Activated T-helper 17 cell treated with anti-CD3 and anti-CD28 coated beads, Interleukin-2, amount 50 U/mL, for 72 hours (primary cell): ENCODE measurements at regions not wholly inside any gene's neighbourhood (a gene's known extent, or its start where the extent isn't known, plus 50 kb on each side); places are given as distances from the start of the nearest gene placed in this dataset.
"Not testable (repeated sequence)": the region's sequence is repeated elsewhere in the genome, so short reads cannot be mapped to it uniquely, and the experiment has no call there.

Experiments
- ATAC-seq: fragments of 150-1000 bp; cut with Tn5 transposase; replicated peaks from 2 replicates; pipeline ENCODE4 v1.10.0; 2021; ENCODE audit warnings: mild to moderate bottlenecking, moderate library complexity
- H3K27ac Mint-ChIP-seq: one replicate; pipeline ENCODE4 v1.8.0; 2022; ENCODE audit warnings: mixed read lengths
- H3K27me3 Mint-ChIP-seq: one replicate; pipeline ENCODE4 v1.8.0; 2022; ENCODE audit warnings: mixed read lengths
- H3K36me3 Mint-ChIP-seq: one replicate; pipeline ENCODE4 v1.8.0; 2022; ENCODE audit warnings: low read depth, mild to moderate bottlenecking, mixed read lengths
- H3K4me1 Mint-ChIP-seq: one replicate; pipeline ENCODE4 v1.8.0; 2022; ENCODE audit warnings: mixed read lengths
- H3K4me3 Mint-ChIP-seq: one replicate; pipeline ENCODE4 v1.8.0; 2022; ENCODE audit warnings: mild to moderate bottlenecking, mixed read lengths
- H3K9me3 Mint-ChIP-seq: one replicate; pipeline ENCODE4 v1.8.0; 2022; ENCODE audit warnings: mixed read lengths

- no peak for ATAC-seq
- H3K27ac Mint-ChIP-seq = no peak overlapping the region
- H3K36me3 Mint-ChIP-seq = no peaks in the 10 kb centered on the region
- no peak overlapping the region for H3K4me3 Mint-ChIP-seq
- no peaks in the 10 kb centered on the region for H3K4me1 Mint-ChIP-seq
- H3K9me3 Mint-ChIP-seq = no peaks in the 10 kb centered on the region
- H3K27me3 Mint-ChIP-seq = no peaks in the 10 kb centered on the region
Observed at GRCh38 chr3:66638717-66639116, 137.9 kb upstream of the LRIG1 start.

- H3K9me3 Mint-ChIP-seq = peaks cover 5% of the 10 kb centered on the region
- H3K27ac Mint-ChIP-seq = no peak overlapping the region
- no peaks in the 10 kb centered on the region for H3K4me1 Mint-ChIP-seq
- ATAC-seq = no peak
- no peak overlapping the region for H3K4me3 Mint-ChIP-seq
- no peaks in the 10 kb centered on the region for H3K27me3 Mint-ChIP-seq
- no peaks in the 10 kb centered on the region for H3K36me3 Mint-ChIP-seq
Observed at GRCh38 chr3:66639809-66640356, 139.1 kb upstream of the LRIG1 start.

- Mint-ChIP-seq H3K4me1 (no peaks in the 10 kb centered on the region), H3K4me3 (no peak overlapping the region), H3K36me3 (no peaks in the 10 kb centered on the region), H3K9me3 (peaks cover 5% of the 10 kb centered on the region), H3K27me3 (no peaks in the 10 kb centered on the region), H3K27ac (no peak overlapping the region)
- no peak for ATAC-seq
Observed at GRCh38 chr3:66642019-66642418, 141.2 kb upstream of the LRIG1 start.

GRCh38 chr3:66642484-66642883 lies 141.7 kb upstream of the LRIG1 start:
- H3K27ac Mint-ChIP-seq = no peak overlapping the region
- no peak overlapping the region for H3K4me3 Mint-ChIP-seq
- peaks cover 5% of the 10 kb centered on the region for H3K9me3 Mint-ChIP-seq

DNA sequence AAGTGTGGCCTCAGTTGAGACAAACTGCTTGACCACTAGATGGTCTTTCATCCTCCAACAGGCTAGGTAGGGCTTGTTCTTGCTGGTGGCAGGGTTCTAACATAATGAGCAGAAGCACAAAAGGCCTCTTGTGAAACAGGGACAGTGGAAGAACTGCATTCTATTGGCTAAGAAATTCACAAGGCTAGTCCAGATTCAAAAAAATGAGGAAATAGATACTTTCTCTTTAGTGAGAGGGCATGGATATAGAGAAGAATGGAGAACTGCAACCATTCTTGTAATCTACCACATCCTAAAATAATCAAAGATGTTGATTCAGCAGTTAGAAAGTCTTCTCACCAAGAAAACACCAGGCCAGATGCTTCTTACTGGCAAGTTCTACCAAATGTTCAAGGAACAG lies 143.7 kb upstream of the LRIG1 start:
- H3K9me3 Mint-ChIP-seq = peaks cover 5% of the 10 kb centered on the region
- H3K27me3 Mint-ChIP-seq = no peaks in the 10 kb centered on the region
- ATAC-seq = no peak

More at GRCh38 chr3:66642484-66642883, 141.7 kb upstream of the LRIG1 start:
- H3K36me3 Mint-ChIP-seq = no peaks in the 10 kb centered on the region
- H3K27me3 Mint-ChIP-seq = no peaks in the 10 kb centered on the region
- H3K4me1 Mint-ChIP-seq = no peaks in the 10 kb centered on the region
- no peak for ATAC-seq

GRCh38 chr3:66648975-66649374 lies 148.2 kb upstream of the LRIG1 start:
- Mint-ChIP-seq H3K27ac (no peak overlapping the region), H3K9me3 (peaks cover 5% of the 10 kb centered on the region), H3K27me3 (no peaks in the 10 kb centered on the region), H3K4me1 (no peaks in the 10 kb centered on the region), H3K36me3 (no peaks in the 10 kb centered on the region), H3K4me3 (no peak overlapping the region)
- no peak for ATAC-seq

More for the DNA sequence above, 143.7 kb upstream of the LRIG1 start:
- Mint-ChIP-seq H3K36me3 (no peaks in the 10 kb centered on the region), H3K27ac (no peak overlapping the region), H3K4me1 (no peaks in the 10 kb centered on the region), H3K4me3 (no peak overlapping the region)

DNA sequence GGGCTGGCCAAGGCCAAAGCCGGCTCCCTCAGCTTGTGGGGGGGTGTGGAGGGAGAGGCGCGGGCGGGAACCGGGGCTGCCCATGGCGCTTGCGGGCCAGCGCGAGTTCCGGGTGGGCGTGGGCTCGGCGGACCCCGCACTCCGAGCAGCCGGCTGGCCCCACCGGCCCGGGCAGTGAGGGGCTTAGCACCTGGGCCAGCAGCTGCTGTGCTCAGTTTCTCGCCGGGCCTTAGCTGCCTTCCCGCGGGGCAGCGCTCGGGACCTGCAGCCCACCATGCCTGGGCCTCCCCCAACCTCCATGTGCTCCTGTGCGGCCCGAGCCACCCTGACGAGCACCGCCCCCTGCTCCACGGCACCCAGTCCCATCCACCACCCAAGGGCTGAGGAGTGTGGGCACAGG lies 150.7 kb upstream of the LRIG1 start:
- not testable (repeated sequence) for H3K4me3 Mint-ChIP-seq, H3K9me3 Mint-ChIP-seq, H3K27ac Mint-ChIP-seq, H3K4me1 Mint-ChIP-seq, H3K27me3 Mint-ChIP-seq, H3K36me3 Mint-ChIP-seq, ATAC-seq

- H3K36me3 Mint-ChIP-seq, H3K27ac Mint-ChIP-seq, H3K4me3 Mint-ChIP-seq, ATAC-seq, H3K27me3 Mint-ChIP-seq, H3K9me3 Mint-ChIP-seq, H3K4me1 Mint-ChIP-seq: not testable (repeated sequence)
Observed at GRCh38 chr3:66652100-66652499, 151.3 kb upstream of the LRIG1 start.

- H3K4me1 Mint-ChIP-seq = no peaks in the 10 kb centered on the region
- no peaks in the 10 kb centered on the region for H3K9me3 Mint-ChIP-seq
- ATAC-seq = no peak
- no peak overlapping the region for H3K4me3 Mint-ChIP-seq
- no peaks in the 10 kb centered on the region for H3K36me3 Mint-ChIP-seq
- no peaks in the 10 kb centered on the region for H3K27me3 Mint-ChIP-seq
- no peak overlapping the region for H3K27ac Mint-ChIP-seq
Observed at GRCh38 chr3:66655044-66655443, 154.2 kb upstream of the LRIG1 start.

GRCh38 chr3:66655671-66656070 lies 154.8 kb upstream of the LRIG1 start:
- no peak for ATAC-seq
- H3K4me3 Mint-ChIP-seq = no peak overlapping the region
- no peaks in the 10 kb centered on the region for H3K9me3 Mint-ChIP-seq

GRCh38 chr3:66656609-66657008 lies 155.8 kb upstream of the LRIG1 start:
- no peak for ATAC-seq
- no peaks in the 10 kb centered on the region for H3K27me3 Mint-ChIP-seq
- no peaks in the 10 kb centered on the region for H3K9me3 Mint-ChIP-seq
- no peak overlapping the region for H3K4me3 Mint-ChIP-seq
- H3K27ac Mint-ChIP-seq = no peak overlapping the region
- H3K36me3 Mint-ChIP-seq = no peaks in the 10 kb centered on the region
- no peaks in the 10 kb centered on the region for H3K4me1 Mint-ChIP-seq

More at GRCh38 chr3:66655671-66656070, 154.8 kb upstream of the LRIG1 start:
- Mint-ChIP-seq H3K27ac (no peak overlapping the region), H3K27me3 (no peaks in the 10 kb centered on the region), H3K4me1 (no peaks in the 10 kb centered on the region), H3K36me3 (no peaks in the 10 kb centered on the region)

DNA sequence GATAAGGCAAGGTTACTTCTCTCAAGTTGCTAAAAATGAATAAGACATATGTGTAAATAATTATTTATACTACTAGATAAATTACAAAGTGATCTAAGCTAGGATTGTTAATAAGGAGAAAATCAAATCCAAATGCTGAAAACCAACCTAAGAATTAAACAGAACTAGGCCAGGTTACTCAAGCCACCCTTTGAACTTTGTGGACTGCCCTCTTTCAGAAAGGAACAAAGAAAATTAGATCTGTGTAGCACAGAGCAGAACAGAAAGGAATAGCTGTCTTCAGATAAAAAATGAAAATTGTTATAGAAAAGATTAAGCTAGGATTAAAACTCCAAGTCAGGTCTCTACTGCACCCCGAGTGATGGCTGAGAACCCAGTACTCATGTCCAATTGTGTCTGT lies 158.2 kb upstream of the LRIG1 start:
- Mint-ChIP-seq H3K4me1 (no peaks in the 10 kb centered on the region), H3K9me3 (no peaks in the 10 kb centered on the region), H3K36me3 (no peaks in the 10 kb centered on the region), H3K27ac (no peak overlapping the region), H3K27me3 (no peaks in the 10 kb centered on the region), H3K4me3 (no peak overlapping the region)
- no peak for ATAC-seq

DNA sequence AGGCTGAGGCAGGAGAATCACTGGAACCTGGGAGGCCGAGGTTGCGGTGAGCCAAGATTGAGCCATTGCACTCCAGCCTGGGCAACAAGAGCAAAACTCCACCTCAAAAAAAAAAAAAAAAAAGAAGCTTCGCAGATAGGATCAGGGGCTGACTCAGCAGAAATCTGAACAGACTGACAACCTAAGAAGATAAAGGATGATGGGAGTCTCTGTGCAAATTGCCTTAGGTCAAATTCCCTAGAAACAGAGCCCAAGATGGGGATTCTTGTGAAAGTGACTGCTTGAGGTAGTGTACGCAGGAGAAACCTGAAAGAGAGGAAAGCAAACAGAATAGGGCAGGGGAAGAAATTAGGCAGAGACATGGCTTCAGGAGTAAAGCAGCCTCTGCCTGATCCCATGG lies 160.8 kb upstream of the LRIG1 start:
- Mint-ChIP-seq H3K4me3 (no peak overlapping the region), H3K36me3 (no peaks in the 10 kb centered on the region), H3K4me1 (no peaks in the 10 kb centered on the region), H3K9me3 (no peaks in the 10 kb centered on the region), H3K27ac (no peak overlapping the region), H3K27me3 (no peaks in the 10 kb centered on the region)
- no peak for ATAC-seq

DNA sequence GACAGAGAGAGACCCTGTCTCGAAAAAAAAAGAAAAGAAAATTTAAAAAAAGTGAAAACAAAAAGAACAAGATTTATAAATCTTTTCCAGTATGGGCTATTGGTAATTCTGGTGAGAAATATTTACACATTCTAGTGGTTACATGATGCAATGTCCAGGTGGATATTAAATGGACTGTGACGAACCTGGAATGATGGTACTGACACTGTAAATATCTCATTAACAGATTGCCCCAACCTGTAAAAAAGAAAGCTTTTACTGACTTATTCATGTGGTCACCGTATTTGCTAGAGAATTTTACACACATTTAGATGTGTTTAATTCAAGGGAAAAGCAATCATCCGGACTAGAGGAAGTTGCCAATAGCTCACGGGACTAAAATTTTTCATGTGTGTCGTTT lies 162.1 kb upstream of the LRIG1 start:
- H3K27me3 Mint-ChIP-seq = no peaks in the 10 kb centered on the region
- H3K4me3 Mint-ChIP-seq = no peak overlapping the region
- H3K4me1 Mint-ChIP-seq = no peaks in the 10 kb centered on the region
- no peaks in the 10 kb centered on the region for H3K36me3 Mint-ChIP-seq
- no peak overlapping the region for H3K27ac Mint-ChIP-seq
- no peak for ATAC-seq
- H3K9me3 Mint-ChIP-seq = no peaks in the 10 kb centered on the region

DNA sequence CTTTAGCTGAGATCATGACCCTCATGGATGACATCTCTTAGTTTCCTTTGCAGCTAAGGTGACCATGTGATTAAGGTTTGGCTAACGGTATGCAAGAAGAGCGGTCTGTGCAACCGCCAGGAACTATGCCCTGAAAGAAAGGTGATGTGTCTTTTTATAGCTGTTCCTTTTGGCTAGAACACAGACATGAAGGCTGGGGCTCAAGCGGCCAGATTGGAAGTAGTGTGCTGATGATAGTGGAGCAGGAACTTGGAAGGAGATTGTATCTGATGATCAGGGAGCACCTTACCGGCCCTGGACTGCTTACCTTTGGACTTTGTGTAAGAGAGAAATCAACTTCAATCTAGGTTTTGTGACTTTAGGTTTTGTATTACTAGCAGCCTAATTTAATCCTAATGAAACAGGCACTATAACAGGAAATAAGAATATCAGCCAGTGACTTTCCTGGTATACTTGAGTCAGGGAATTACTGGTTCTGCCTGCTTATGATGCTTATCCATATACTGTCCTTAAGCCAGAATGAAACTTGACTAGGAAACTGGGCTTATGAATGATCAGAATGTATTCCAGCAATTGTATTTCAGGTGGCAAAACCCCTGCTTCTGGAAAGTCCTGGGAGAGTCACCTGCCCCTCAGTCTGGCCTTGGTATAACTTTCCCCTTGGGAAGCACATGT lies 164.3 kb upstream of the LRIG1 start:
- Mint-ChIP-seq H3K27ac (no peak overlapping the region), H3K4me1 (no peaks in the 10 kb centered on the region), H3K4me3 (no peak overlapping the region), H3K36me3 (no peaks in the 10 kb centered on the region), H3K9me3 (no peaks in the 10 kb centered on the region), H3K27me3 (no peaks in the 10 kb centered on the region)
- no peak for ATAC-seq

DNA sequence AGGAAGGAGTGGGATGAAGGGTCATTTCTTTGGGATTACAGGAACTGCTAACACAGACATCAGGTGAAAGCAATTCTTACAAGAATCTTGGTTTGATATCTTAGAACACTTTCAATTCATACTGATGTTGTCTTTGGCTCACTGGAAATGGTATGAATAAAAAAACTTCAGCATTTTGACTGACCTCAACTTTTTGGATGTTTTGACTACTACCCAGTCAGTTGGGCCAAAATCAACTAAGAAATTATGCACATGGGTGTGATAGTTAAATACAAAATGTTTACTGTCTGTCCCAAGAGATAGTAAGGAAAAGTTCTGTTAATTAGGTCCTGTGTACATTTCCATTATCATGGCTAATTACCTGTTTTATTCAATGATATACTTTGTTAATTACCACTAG lies 165.5 kb upstream of the LRIG1 start:
- H3K4me3 Mint-ChIP-seq = no peak overlapping the region
- no peaks in the 10 kb centered on the region for H3K27me3 Mint-ChIP-seq
- no peak for ATAC-seq
- H3K27ac Mint-ChIP-seq = no peak overlapping the region
- H3K36me3 Mint-ChIP-seq = no peaks in the 10 kb centered on the region
- no peaks in the 10 kb centered on the region for H3K4me1 Mint-ChIP-seq
- no peaks in the 10 kb centered on the region for H3K9me3 Mint-ChIP-seq
